ENCODE measurements at regions not wholly inside any gene's neighbourhood (a gene's known extent, or its start where the extent isn't known, plus 50 kb on each side); places are given as distances from the start of the nearest gene placed in this dataset.
A peak's percentile ranks its signal among the peaks of the same experiment; 100 is the strongest.

- H3K4me1 ChIP-seq (replicated peaks in 1 of 4; ENCODE audit: control insufficient read depth in 3 of 4, insufficient read depth in 4 of 4, low read length in 3 of 4), result peaks cover 0 to 3% (median 0%) of the 10 kb centered on the region in 4 experiments; a peak in 1 of 7 replicates
- H3K14ac ChIP-seq (ENCODE audit: insufficient read length), result no peak overlapping the region
- no peak overlapping the region for H3K27ac ChIP-seq (ENCODE audit: low read depth, low read length)
- H3K4me2 ChIP-seq (ENCODE audit: insufficient read depth in 1 of 2, low read depth in 2 of 2, low read length in 2 of 2), result no peak overlapping the region
- H2BK120ac ChIP-seq (replicated peaks; ENCODE audit: low read depth, low read length), result no peak overlapping the region
- no peak for DNase-seq (ENCODE audit: low read depth in 1 of 2, low spot score in 2 of 2)
- no peak overlapping the region for H3K4ac ChIP-seq (replicated peaks; ENCODE audit: insufficient read length, low read depth, low read length)
- no peak overlapping the region for H4K8ac ChIP-seq (ENCODE audit: extremely low read depth, insufficient read depth, low read length)
- no peak for FAIRE-seq
- POLR2A ChIA-PET (ENCODE audit: partially characterized antibody), result no interaction called here
- no peak overlapping the region for H3K4me3 ChIP-seq (ENCODE audit: extremely low read depth in 1 of 4, insufficient read depth in 2 of 4, low read depth in 3 of 4, low read length in 4 of 4)
- H2BK15ac ChIP-seq (ENCODE audit: low read length), result no peak overlapping the region
- H3K18ac ChIP-seq (ENCODE audit: extremely low read depth, low read length), result no peak overlapping the region
- no peak overlapping the region for H2AFZ ChIP-seq (ENCODE audit: low read length)
- H3K36me3 ChIP-seq (ENCODE audit: control insufficient read depth in 2 of 4, insufficient read depth in 4 of 4, low read length in 3 of 4), result no peaks in the 10 kb centered on the region; a peak in 1 of 8 replicates
- no peaks in the 10 kb centered on the region for H3K9me3 ChIP-seq (ENCODE audit: insufficient read depth in 2 of 2, low read depth in 1 of 2, low read length in 1 of 2)
- no peak overlapping the region for H3K56ac ChIP-seq (replicated peaks; ENCODE audit: insufficient read length, low read depth, low read length)
- H4K20me1 ChIP-seq (replicated peaks in 1 of 2; ENCODE audit: control insufficient read depth in 1 of 2, insufficient read depth in 2 of 2, low read length in 2 of 2), result no peaks in the 10 kb centered on the region
- H3K79me2 ChIP-seq (ENCODE audit: control insufficient read depth in 1 of 2, insufficient read depth in 2 of 2, low read length in 2 of 2), result no peaks in the 10 kb centered on the region
- H3K79me1 ChIP-seq (ENCODE audit: low read depth, low read length), result no peaks in the 10 kb centered on the region
- H2BK5ac ChIP-seq (ENCODE audit: low read depth, low read length), result no peak overlapping the region
- H2BK20ac ChIP-seq (ENCODE audit: low read length), result no peak overlapping the region
- H4K5ac ChIP-seq (ENCODE audit: insufficient read length, low read depth, low read length), result no peak overlapping the region
- 89% methylated on average over 3 of the region's 3 CpGs; no CpG with 5 or more reads in 1 of the 2 experiments for WGBS, 2 experiments (ENCODE audit: extremely low coverage in 1 of 2, insufficient coverage in 1 of 2, insufficient read length in 1 of 2, insufficient replicate concordance in 2 of 2, low coverage in 1 of 2, low lambda C conversion rate in 2 of 2, missing lambda C conversion rate in 1 of 2)
- H2BK12ac ChIP-seq (ENCODE audit: low read depth, low read length), result no peak overlapping the region
- CTCF ChIA-PET (ENCODE audit: partially characterized antibody), result no interaction called here
- TF ChIP-seq POLR2A (IDR thresholded peaks at IDR 0.05; ENCODE audit: control extremely low read depth in 1 of 2, low read depth in 2 of 2, low read length in 2 of 2) (no peak), RFX5 (IDR thresholded peaks at IDR 0.05; ENCODE audit: borderline replicate concordance, low read depth, low read length) (no peak), SRF (IDR thresholded peaks at IDR 0.05; ENCODE audit: low read depth, low read length) (no peak), SIN3A (conservative IDR thresholded peaks at IDR 0.05 in 1 of 2, IDR thresholded peaks at IDR 0.05 in 1 of 2; ENCODE audit: low read depth in 1 of 2, low read length in 2 of 2) (no peak), KDM5A (IDR thresholded peaks at IDR 0.05; ENCODE audit: low read length) (no peak), TBP (IDR thresholded peaks at IDR 0.05; ENCODE audit: low read depth, low read length) (no peak), SAP30 (IDR thresholded peaks at IDR 0.05; ENCODE audit: insufficient read depth, insufficient replicate concordance, low read length) (no peak), PHF8 (conservative IDR thresholded peaks at IDR 0.05; ENCODE audit: low read depth, low read length) (no peak), KDM4A (IDR thresholded peaks at IDR 0.05; ENCODE audit: low read depth, low read length, severe bottlenecking) (no peak), JUN (IDR thresholded peaks at IDR 0.05; ENCODE audit: low read depth, low read length) (no peak), FOSL1 (IDR thresholded peaks at IDR 0.05; ENCODE audit: insufficient read depth, low read depth, low read length) (no peak), HDAC6 (IDR thresholded peaks at IDR 0.05; ENCODE audit: low read depth, low read length) (no peak), MAFK (IDR thresholded peaks at IDR 0.05; ENCODE audit: low read depth, low read length) (no peak)
- peak overlapping the region; percentile 37 for H3K23ac ChIP-seq (ENCODE audit: insufficient read length)
- H3K27me3 ChIP-seq (replicated peaks in 1 of 4; ENCODE audit: control insufficient read depth in 3 of 4, extremely low read depth in 1 of 4, insufficient read depth in 3 of 4, low read length in 3 of 4), result no peaks in the 10 kb centered on the region
- H3K23me2 ChIP-seq (ENCODE audit: low read depth, low read length), result no peaks in the 10 kb centered on the region
- H3K9ac ChIP-seq (replicated peaks in 1 of 4; ENCODE audit: extremely low read depth in 1 of 4, low read depth in 3 of 4, low read length in 3 of 4), result peak overlapping the region in 1 of 4 experiments; percentile 34; a peak in 1 of 7 replicates
- no peak overlapping the region for H2AK5ac ChIP-seq (ENCODE audit: low read depth, low read length)
- no peak overlapping the region for H4K91ac ChIP-seq (replicated peaks; ENCODE audit: insufficient read length, low read length)
These were observed 428.9 kb upstream of the ADGRL2 start for GRCh38 chr1:81371864-81372263.

All from H1 (cell line).